Endodermal cell (in vitro differentiated cells): ENCODE measurements at regions not wholly inside any gene's neighbourhood (a gene's known extent, or its start where the extent isn't known, plus 50 kb on each side); places are given as distances from the start of the nearest gene placed in this dataset.

Source experiments
- DNase-seq: peaks from one replicate; pipeline ENCODE4 v3.0.0-alpha.2; 2017
- H3K27ac ChIP-seq: 2 replicates; pipeline ENCODE4 v1.5.1; 2013; ENCODE audit warnings: mild to moderate bottlenecking, low read depth, low read length, moderate library complexity
- H3K27me3 ChIP-seq: 2 replicates; pipeline ENCODE4 v1.6.1; 2013; ENCODE audit warnings: mild to moderate bottlenecking, low read length, moderate library complexity; ENCODE audit not compliant: insufficient read depth, control insufficient read depth, poor library complexity, severe bottlenecking
- H3K36me3 ChIP-seq: 2 replicates; pipeline ENCODE4 v1.7.0; 2013; ENCODE audit warnings: mild to moderate bottlenecking, low read length, moderate library complexity; ENCODE audit not compliant: control insufficient read depth, insufficient read depth
- H3K4me1 ChIP-seq: one replicate; pipeline ENCODE4 v1.7.0; 2013; ENCODE audit warnings: low read length; ENCODE audit not compliant: control insufficient read depth, insufficient read depth
- H3K4me3 ChIP-seq: 2 replicates; pipeline ENCODE4 v1.5.1; 2013; ENCODE audit warnings: mild to moderate bottlenecking, low read length, moderate library complexity
- H3K9ac ChIP-seq: 2 replicates; pipeline ENCODE4 v1.6.1; 2013; ENCODE audit warnings: mild to moderate bottlenecking, low read length, moderate library complexity; ENCODE audit not compliant: poor library complexity, severe bottlenecking; ENCODE audit errors: extremely low read depth
- H3K9me3 ChIP-seq: 2 replicates; pipeline ENCODE4 v1.6.1; 2013; ENCODE audit warnings: mild to moderate bottlenecking, low read length, moderate library complexity; ENCODE audit not compliant: control insufficient read depth
- H3K27ac Mint-ChIP-seq: 2 replicates; pipeline ENCODE4 v1.8.0; 2020; ENCODE audit warnings: mixed read lengths
- H3K27me3 Mint-ChIP-seq: 2 replicates; pipeline ENCODE4 v1.8.0; 2021; ENCODE audit warnings: mild to moderate bottlenecking, mixed read lengths; ENCODE audit not compliant: insufficient read depth
- H3K36me3 Mint-ChIP-seq: 2 replicates; pipeline ENCODE4 v1.8.0; 2020; ENCODE audit warnings: low read depth, mixed read lengths
- H3K4me1 Mint-ChIP-seq: 2 replicates; pipeline ENCODE4 v1.8.0; 2020; ENCODE audit warnings: mixed read lengths
- H3K4me3 Mint-ChIP-seq: 2 replicates; pipeline ENCODE4 v1.8.0; 2020; ENCODE audit warnings: mild to moderate bottlenecking, moderate library complexity, mixed read lengths
- H3K9me3 Mint-ChIP-seq: 2 replicates; pipeline ENCODE4 v1.8.0; 2020; ENCODE audit warnings: mild to moderate bottlenecking, mixed read lengths
- WGBS, 2 experiments: methylation state at CpG; one replicate each; pipeline versions ENCODE4 v1.1.5 to v1.1.7; 2013; ENCODE audit warnings: missing lambda C conversion rate in 2 of 2, mixed read lengths in 1 of 2; ENCODE audit not compliant: insufficient coverage in 1 of 2, insufficient read length in 1 of 2; 5-methylcytosine and 5-hydroxymethylcytosine counted together
- TF ChIP-seq, protein P1 (sequence below): fragments of 200-600 bp; sonication (generic); conservative IDR thresholded peaks from 2 replicates; pipeline ENCODE4 v1.5.0; 2021; ENCODE audit warnings: antibody characterized with exemption, mild to moderate bottlenecking

DNA sequence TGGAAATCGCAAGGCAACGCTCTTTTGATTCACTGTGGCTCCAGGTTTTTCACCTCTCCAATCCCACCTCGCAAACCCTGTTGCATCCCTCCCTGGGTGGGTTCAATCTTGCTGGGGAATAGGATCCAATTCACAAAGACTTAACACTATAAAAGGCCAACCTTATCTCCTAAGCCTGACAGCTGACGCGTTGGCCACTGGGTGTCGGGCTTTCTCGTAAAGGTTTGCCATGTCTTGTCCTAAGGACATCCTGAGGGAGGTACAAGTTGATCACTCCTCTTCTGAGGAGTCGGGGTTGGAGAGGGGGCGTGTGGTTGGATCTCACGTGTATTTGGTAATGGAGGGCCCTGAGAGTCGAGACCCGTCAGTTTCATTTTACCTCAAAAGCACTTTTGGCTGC is 112.6 kb upstream of the FZD10 start:
- WGBS, 2 experiments = 70 to 76% methylated on average over 6 to 12 of the region's 12 CpGs
- peaks cover 11% of the 10 kb centered on the region for H3K4me1 Mint-ChIP-seq

DNA sequence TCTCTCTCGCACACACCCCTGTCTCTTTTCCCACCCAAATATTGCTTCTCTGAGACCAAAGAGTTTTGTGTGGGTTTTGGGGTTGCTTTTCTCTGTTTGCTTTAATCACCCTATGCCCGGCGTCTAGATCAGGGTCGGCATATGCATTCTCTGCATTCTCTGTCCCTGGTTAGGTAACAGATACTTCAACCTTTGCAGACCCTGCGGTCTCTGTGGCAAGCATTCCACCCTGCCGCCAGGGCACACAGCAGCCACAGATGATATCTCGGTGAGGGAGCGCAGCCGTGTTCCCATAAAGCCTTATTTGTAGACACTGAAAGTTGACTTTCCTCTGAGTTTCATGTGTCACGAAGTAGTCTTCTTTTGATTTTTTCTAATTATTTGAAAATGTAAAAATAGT is 110.4 kb upstream of the FZD10 start:
- Histone ChIP-seq H3K27me3 (peaks cover 60% of the 10 kb centered on the region), H3K27ac (no peak overlapping the region), H3K36me3 (no peaks in the 10 kb centered on the region), H3K4me1 (no peaks in the 10 kb centered on the region), H3K9me3 (no peaks in the 10 kb centered on the region), H3K9ac (no peak overlapping the region), H3K4me3 (no peak overlapping the region)
- TF ChIP-seq, protein P1, sequence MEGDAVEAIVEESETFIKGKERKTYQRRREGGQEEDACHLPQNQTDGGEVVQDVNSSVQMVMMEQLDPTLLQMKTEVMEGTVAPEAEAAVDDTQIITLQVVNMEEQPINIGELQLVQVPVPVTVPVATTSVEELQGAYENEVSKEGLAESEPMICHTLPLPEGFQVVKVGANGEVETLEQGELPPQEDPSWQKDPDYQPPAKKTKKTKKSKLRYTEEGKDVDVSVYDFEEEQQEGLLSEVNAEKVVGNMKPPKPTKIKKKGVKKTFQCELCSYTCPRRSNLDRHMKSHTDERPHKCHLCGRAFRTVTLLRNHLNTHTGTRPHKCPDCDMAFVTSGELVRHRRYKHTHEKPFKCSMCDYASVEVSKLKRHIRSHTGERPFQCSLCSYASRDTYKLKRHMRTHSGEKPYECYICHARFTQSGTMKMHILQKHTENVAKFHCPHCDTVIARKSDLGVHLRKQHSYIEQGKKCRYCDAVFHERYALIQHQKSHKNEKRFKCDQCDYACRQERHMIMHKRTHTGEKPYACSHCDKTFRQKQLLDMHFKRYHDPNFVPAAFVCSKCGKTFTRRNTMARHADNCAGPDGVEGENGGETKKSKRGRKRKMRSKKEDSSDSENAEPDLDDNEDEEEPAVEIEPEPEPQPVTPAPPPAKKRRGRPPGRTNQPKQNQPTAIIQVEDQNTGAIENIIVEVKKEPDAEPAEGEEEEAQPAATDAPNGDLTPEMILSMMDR = no peak
- Mint-ChIP-seq H3K36me3 (no peaks in the 10 kb centered on the region), H3K4me1 (no peaks in the 10 kb centered on the region), H3K27me3 (peaks cover 98% of the 10 kb centered on the region), H3K4me3 (no peak overlapping the region), H3K27ac (no peak overlapping the region), H3K9me3 (peaks cover 18% of the 10 kb centered on the region)
- 77 to 79% methylated on average over 7 to 9 of the region's 10 CpGs for WGBS, 2 experiments
- no peak for DNase-seq

More for the DNA sequence above, 112.6 kb upstream of the FZD10 start:
- H3K36me3 Mint-ChIP-seq = no peaks in the 10 kb centered on the region
- no peaks in the 10 kb centered on the region for H3K9me3 ChIP-seq
- H3K27ac Mint-ChIP-seq = no peak overlapping the region
- H3K4me3 ChIP-seq = no peak overlapping the region
- TF ChIP-seq, protein P1 = peak; percentile 61
- peaks cover 10% of the 10 kb centered on the region for H3K9me3 Mint-ChIP-seq
- no peaks in the 10 kb centered on the region for H3K36me3 ChIP-seq
- peaks cover 77% of the 10 kb centered on the region for H3K27me3 ChIP-seq
- peaks cover 5% of the 10 kb centered on the region for H3K4me1 ChIP-seq
- no peak overlapping the region for H3K9ac ChIP-seq
- H3K27me3 Mint-ChIP-seq = peaks cover 97% of the 10 kb centered on the region
- H3K27ac ChIP-seq = no peak overlapping the region
- DNase-seq = peak; percentile 82
- no peak overlapping the region for H3K4me3 Mint-ChIP-seq

DNA sequence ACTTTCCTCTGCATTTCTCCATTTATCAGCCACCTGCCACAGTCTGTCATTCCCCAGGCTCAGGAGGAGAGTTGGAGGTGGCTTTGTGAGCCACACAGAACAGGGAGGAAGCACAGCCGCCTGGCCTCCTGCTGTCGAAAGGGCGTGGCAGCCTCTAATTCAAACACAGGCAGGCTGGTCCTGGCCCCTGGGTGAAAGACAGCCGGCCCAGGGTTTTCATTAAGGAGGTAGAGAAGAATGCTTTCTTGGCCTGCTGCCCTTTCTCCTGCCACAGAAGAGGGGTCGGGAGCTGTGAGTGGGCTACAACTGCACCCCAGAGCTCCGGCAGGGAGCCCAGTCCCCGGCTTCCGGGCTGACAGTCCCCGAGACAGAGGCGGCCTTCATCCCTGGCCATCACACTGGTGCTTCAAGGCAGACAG is 108.6 kb upstream of the FZD10 start:
- Histone ChIP-seq H3K27ac (peak overlapping the region; percentile 44), H3K4me3 (no peak overlapping the region), H3K27me3 (peaks cover 57% of the 10 kb centered on the region), H3K9me3 (no peaks in the 10 kb centered on the region), H3K36me3 (no peaks in the 10 kb centered on the region), H3K4me1 (no peaks in the 10 kb centered on the region), H3K9ac (no peak overlapping the region)
- Mint-ChIP-seq H3K27ac (no peak overlapping the region), H3K36me3 (no peaks in the 10 kb centered on the region), H3K27me3 (peaks cover 98% of the 10 kb centered on the region), H3K9me3 (peaks cover 18% of the 10 kb centered on the region), H3K4me3 (no peak overlapping the region), H3K4me1 (no peaks in the 10 kb centered on the region)
- TF ChIP-seq, protein P1 = no peak
- DNase-seq = peak; percentile 90
- WGBS, 2 experiments = 24 to 39% methylated on average over 9 to 10 of the region's 10 CpGs
